Hematopoietic multipotent progenitor cell treated with erythropoietin and hydrocortisone succinate and interleukin-3 and kit ligand, for 15 days (in vitro differentiated cells): ENCODE measurements at regions not wholly inside any gene's neighbourhood (a gene's known extent, or its start where the extent isn't known, plus 50 kb on each side); places are given as distances from the start of the nearest gene placed in this dataset.

Experiments used
- DNase-seq: peaks from one replicate; pipeline ENCODE4 v3.0.0-alpha.2; 2015; ENCODE audit warnings: low spot score

- DNase-seq = no peak
These were observed 1224.2 kb upstream of the GJE1 start for GRCh38 chr6:140908505-140908904.

DNA sequence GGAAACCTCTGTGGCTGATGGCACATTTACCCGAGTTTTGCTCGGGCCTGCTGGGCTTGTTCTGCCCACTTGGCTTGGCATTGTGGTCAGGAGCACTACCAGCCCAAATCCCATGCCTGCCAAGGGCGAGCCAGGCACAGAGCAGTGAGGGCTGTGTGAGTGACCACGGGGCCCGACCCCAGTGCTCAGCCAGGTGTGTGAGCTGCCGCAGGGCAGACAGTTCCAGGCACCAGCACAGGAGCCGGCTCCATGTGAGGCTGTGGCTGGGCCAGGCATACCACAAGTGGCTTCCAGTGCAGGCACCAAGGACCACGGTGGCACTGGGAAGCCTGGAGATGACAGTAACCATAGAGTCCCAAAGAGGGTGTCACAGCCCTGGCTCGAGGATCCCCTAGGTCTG lies 1225.5 kb upstream of the GJE1 start:
- no peak for DNase-seq

DNA sequence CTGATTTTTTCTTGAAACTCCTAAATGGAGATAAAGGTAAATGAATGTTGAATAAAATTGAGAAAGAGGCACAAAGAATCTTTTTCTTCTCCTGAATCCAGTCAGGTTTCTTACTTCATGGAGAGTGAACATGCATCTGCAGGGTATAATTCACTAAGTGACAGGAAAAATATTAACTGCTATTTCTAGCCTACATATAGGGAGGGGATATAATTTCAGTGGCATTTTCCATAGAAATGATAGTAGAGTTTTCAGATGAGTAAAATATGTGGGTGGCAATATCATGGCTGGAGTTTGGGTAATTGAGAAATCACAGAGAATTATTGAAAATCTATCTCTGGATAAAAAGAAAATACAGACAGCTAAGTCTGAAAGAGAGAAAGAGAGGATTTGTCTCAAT lies 1227.0 kb upstream of the GJE1 start:
- DNase-seq = no peak

- DNase-seq = no peak
These were observed 1227.7 kb upstream of the GJE1 start for GRCh38 chr6:140905050-140905449.

GRCh38 chr6:140897804-140898573 lies 1234.7 kb upstream of the GJE1 start:
- no peak for DNase-seq

DNA sequence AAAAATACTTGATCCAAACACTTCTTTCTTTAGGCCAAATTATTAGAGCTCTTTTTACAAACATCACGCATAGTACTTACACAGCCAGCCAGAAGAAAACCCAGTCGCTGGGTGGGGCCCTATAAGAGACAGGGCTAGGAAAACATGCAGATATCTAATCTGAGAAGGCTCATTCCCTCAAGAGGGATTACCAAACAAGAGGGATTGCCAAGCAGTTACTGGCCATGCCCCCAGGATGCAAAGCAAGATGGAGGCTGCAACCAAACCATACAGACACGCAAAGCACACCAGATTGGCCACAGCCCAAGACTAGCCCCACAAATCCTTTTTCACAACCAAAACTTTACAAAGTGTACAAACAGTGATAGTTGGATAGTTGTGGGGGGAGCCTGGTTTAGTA lies 1235.4 kb upstream of the GJE1 start:
- DNase-seq = no peak

- no peak for DNase-seq
These were observed 1239.3 kb upstream of the GJE1 start for GRCh38 chr6:140893432-140893831.

- no peak for DNase-seq
These were observed 1252.8 kb upstream of the GJE1 start for GRCh38 chr6:140879946-140880345.

GRCh38 chr6:140874066-140874465 lies 1258.7 kb upstream of the GJE1 start:
- DNase-seq = no peak

GRCh38 chr6:140872885-140873284 lies 1259.8 kb upstream of the GJE1 start:
- DNase-seq = no peak

GRCh38 chr6:140871911-140872310 lies 1260.8 kb upstream of the GJE1 start:
- DNase-seq = no peak

- no peak for DNase-seq
These were observed 1265.4 kb upstream of the GJE1 start for GRCh38 chr6:140867336-140867735.

DNA sequence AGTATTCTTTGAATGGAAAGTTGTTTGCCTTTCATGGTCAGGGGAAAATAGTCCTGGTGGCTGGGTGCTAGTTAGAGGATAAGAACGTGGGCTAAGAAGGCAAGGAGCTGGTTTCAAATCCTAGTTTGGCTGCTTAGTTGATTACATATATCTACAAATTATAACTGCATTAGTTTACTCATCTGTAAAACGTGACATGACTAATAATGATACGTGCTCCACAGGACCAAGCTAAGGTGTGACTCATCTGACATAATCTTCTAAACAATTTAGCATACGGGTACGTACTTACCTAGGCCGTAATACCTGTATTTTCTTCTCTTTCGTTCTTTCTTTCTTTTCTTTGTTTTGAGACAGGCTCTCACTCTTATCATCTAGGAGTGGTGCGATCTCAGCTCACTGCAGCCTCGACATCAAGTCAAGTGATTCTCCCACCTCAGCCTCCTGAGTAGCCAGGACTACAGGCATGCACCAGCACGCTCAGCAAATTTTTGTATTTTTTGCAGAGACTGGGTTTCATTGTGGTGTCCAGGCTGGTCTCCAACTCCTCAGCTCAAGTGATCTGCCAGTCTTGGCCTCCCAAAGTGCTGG lies 1274.2 kb upstream of the GJE1 start:
- no peak for DNase-seq

DNA sequence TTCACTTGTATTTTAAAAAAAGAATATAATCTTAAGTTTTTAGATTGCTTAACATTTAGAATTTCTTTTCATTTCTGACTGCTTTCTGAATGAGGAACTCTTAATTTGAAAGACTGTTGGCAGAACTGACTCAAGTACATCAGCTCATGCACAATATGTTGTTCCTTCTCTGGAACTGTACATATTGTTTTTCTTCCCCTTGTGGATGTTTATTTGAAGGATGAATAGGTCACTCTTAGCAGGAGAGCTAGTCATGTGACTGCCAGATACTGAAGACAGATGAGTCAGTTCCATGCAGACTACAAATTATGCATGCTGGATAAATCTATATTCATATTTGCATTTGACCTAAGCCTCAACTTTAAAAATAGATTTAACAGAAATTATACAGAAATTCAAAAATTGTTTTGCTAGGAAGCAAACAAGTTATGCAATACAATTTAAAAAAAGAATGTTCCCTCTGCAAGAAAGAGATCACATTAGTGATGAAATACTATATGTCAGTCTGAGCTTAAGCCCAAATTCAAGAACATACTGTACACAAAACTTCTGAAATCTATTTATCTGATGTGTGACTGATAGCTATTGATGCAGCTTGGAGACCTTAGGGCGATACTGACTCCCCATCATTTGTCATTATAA lies 1274.9 kb upstream of the GJE1 start:
- DNase-seq = no peak

DNA sequence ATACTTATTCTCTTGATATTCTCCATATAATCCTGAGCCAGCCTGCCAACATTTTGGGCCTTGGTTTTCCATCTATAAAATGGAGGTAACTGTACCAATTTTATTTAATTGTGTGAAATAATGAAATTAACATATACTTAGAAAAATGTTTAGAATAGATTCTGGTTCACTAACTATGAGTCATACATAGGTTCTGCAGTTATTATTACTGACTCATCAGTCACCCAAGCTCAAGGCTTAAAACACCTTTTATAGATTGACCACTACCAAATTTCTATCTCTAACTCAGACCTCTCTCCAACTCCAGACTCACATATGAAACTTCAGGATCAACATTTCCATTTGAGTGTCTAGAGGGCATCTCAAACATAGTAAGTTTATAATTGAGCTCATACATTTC lies 1277.2 kb upstream of the GJE1 start:
- DNase-seq = no peak

- no peak for DNase-seq
These were observed 1278.4 kb upstream of the GJE1 start for GRCh38 chr6:140854318-140854717.

GRCh38 chr6:140850438-140850837 lies 1282.3 kb upstream of the GJE1 start:
- no peak for DNase-seq

DNA sequence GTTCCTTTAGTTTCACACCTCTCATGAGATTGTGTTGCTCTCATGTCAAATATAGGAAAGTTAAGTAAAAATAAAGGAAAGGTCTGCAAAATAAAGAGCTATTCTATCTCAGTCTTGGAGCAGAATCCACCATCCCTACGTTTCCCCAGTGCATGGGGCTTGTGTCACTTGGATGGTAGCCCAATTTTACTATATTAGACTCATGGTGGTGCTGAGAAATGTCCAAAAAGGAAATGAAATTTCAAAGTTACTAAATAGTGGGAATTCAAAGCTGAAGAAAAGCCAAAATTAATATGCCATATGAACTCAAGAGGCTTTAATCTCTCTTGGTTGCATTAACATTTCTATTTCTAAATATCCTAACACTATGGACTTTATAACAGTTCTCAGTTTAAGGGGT lies 1283.3 kb upstream of the GJE1 start:
- no peak for DNase-seq

- no peak for DNase-seq
These were observed 1285.5 kb upstream of the GJE1 start for GRCh38 chr6:140847262-140847645.

- DNase-seq = no peak
These were observed 1286.0 kb upstream of the GJE1 start for GRCh38 chr6:140846503-140847261.

- DNase-seq = no peak
These were observed 1287.0 kb upstream of the GJE1 start for GRCh38 chr6:140845701-140846100.

GRCh38 chr6:140844167-140844566 lies 1288.6 kb upstream of the GJE1 start:
- no peak for DNase-seq

GRCh38 chr6:140833408-140833807 lies 1299.3 kb upstream of the GJE1 start:
- no peak for DNase-seq
